ENCODE measurements at regions not wholly inside any gene's neighbourhood (a gene's known extent, or its start where the extent isn't known, plus 50 kb on each side); places are given as distances from the start of the nearest gene placed in this dataset.

GRCh38 chr12:92550254-92550653 lies 152.5 kb upstream of the PLEKHG7 start:
- no peak overlapping the region for H3K4me3 ChIP-seq (replicated peaks; ENCODE audit: low read depth, low read length)
- no peak for DNase-seq (ENCODE audit: extremely low read depth, low read depth)
- no peak for TF ChIP-seq CTCF (IDR thresholded peaks at IDR 0.05; ENCODE audit: low read depth, low read length, missing control alignments)

- no peak for TF ChIP-seq CTCF (IDR thresholded peaks at IDR 0.05; ENCODE audit: low read depth, low read length, missing control alignments)
- DNase-seq (ENCODE audit: extremely low read depth, low read depth), result no peak
- no peak overlapping the region for H3K4me3 ChIP-seq (replicated peaks; ENCODE audit: low read depth, low read length)
Measured at GRCh38 chr12:92549516-92549915, 153.3 kb upstream of the PLEKHG7 start.

GRCh38 chr12:92547906-92548305 lies 154.9 kb upstream of the PLEKHG7 start:
- no peak for DNase-seq (ENCODE audit: extremely low read depth, low read depth)

GRCh38 chr12:92547420-92547819 lies 155.4 kb upstream of the PLEKHG7 start:
- no peak for DNase-seq (ENCODE audit: extremely low read depth, low read depth)
- no peak overlapping the region for H3K4me3 ChIP-seq (replicated peaks; ENCODE audit: low read depth, low read length)
- TF ChIP-seq CTCF (IDR thresholded peaks at IDR 0.05; ENCODE audit: low read depth, low read length, missing control alignments), result no peak

More at GRCh38 chr12:92547906-92548305, 154.9 kb upstream of the PLEKHG7 start:
- no peak for TF ChIP-seq CTCF (IDR thresholded peaks at IDR 0.05; ENCODE audit: low read depth, low read length, missing control alignments)
- no peak overlapping the region for H3K4me3 ChIP-seq (replicated peaks; ENCODE audit: low read depth, low read length)

- H3K4me3 ChIP-seq (replicated peaks; ENCODE audit: low read depth, low read length), result no peak overlapping the region
- no peak for DNase-seq (ENCODE audit: extremely low read depth, low read depth)
- no peak for TF ChIP-seq CTCF (IDR thresholded peaks at IDR 0.05; ENCODE audit: low read depth, low read length, missing control alignments)
Measured at GRCh38 chr12:92546635-92547348, 156.0 kb upstream of the PLEKHG7 start.

- no peak for TF ChIP-seq CTCF (IDR thresholded peaks at IDR 0.05; ENCODE audit: low read depth, low read length, missing control alignments)
- H3K4me3 ChIP-seq (replicated peaks; ENCODE audit: low read depth, low read length), result no peak overlapping the region
- DNase-seq (ENCODE audit: extremely low read depth, low read depth), result no peak
Measured at GRCh38 chr12:92546259-92546634, 156.5 kb upstream of the PLEKHG7 start.

- DNase-seq (ENCODE audit: extremely low read depth, low read depth), result no peak
- H3K4me3 ChIP-seq (replicated peaks; ENCODE audit: low read depth, low read length), result no peak overlapping the region
- TF ChIP-seq CTCF (IDR thresholded peaks at IDR 0.05; ENCODE audit: low read depth, low read length, missing control alignments), result no peak
Measured at GRCh38 chr12:92544322-92544721, 158.5 kb upstream of the PLEKHG7 start.
